ENCODE measurements at regions not wholly inside any gene's neighbourhood (a gene's known extent, or its start where the extent isn't known, plus 50 kb on each side); places are given as distances from the start of the nearest gene placed in this dataset.

DNA sequence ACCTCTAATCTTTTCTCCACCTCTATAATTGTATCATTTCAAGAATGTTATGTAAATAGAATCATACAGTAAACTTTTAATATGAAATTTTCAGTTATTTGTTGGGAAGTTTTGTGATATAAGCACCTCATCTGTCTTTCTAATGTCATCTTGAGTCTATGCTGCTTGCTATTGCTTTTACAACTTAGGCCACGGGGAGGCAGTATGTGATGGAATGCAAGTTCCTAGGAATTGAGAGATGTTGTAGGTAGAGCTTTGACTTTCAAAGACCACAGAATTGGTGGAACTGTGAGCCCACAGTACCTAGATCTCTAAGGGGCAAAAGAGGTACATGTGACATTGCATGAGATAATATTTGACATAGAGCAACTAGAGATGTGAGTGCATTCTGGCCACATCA, 328.3 kb downstream of the MFSD1 start:
- TF ChIP-seq, protein P1, sequence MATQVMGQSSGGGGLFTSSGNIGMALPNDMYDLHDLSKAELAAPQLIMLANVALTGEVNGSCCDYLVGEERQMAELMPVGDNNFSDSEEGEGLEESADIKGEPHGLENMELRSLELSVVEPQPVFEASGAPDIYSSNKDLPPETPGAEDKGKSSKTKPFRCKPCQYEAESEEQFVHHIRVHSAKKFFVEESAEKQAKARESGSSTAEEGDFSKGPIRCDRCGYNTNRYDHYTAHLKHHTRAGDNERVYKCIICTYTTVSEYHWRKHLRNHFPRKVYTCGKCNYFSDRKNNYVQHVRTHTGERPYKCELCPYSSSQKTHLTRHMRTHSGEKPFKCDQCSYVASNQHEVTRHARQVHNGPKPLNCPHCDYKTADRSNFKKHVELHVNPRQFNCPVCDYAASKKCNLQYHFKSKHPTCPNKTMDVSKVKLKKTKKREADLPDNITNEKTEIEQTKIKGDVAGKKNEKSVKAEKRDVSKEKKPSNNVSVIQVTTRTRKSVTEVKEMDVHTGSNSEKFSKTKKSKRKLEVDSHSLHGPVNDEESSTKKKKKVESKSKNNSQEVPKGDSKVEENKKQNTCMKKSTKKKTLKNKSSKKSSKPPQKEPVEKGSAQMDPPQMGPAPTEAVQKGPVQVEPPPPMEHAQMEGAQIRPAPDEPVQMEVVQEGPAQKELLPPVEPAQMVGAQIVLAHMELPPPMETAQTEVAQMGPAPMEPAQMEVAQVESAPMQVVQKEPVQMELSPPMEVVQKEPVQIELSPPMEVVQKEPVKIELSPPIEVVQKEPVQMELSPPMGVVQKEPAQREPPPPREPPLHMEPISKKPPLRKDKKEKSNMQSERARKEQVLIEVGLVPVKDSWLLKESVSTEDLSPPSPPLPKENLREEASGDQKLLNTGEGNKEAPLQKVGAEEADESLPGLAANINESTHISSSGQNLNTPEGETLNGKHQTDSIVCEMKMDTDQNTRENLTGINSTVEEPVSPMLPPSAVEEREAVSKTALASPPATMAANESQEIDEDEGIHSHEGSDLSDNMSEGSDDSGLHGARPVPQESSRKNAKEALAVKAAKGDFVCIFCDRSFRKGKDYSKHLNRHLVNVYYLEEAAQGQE (IDR thresholded peaks at IDR 0.05; ENCODE audit: unreplicated experiment), result no peak
- TF ChIP-seq, protein P2, sequence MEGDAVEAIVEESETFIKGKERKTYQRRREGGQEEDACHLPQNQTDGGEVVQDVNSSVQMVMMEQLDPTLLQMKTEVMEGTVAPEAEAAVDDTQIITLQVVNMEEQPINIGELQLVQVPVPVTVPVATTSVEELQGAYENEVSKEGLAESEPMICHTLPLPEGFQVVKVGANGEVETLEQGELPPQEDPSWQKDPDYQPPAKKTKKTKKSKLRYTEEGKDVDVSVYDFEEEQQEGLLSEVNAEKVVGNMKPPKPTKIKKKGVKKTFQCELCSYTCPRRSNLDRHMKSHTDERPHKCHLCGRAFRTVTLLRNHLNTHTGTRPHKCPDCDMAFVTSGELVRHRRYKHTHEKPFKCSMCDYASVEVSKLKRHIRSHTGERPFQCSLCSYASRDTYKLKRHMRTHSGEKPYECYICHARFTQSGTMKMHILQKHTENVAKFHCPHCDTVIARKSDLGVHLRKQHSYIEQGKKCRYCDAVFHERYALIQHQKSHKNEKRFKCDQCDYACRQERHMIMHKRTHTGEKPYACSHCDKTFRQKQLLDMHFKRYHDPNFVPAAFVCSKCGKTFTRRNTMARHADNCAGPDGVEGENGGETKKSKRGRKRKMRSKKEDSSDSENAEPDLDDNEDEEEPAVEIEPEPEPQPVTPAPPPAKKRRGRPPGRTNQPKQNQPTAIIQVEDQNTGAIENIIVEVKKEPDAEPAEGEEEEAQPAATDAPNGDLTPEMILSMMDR (conservative IDR thresholded peaks at IDR 0.05; ENCODE audit: low read depth in 2 of 2), result peak; percentile 81 to 86
- TF ChIP-seq EZH2 (IDR thresholded peaks at IDR 0.05; ENCODE audit: low read depth, unreplicated experiment), result no peak
- no peak for TF ChIP-seq EZH2phosphoT487 (IDR thresholded peaks at IDR 0.05; ENCODE audit: unreplicated experiment)
- no peak for TF ChIP-seq POLR2AphosphoS5 (IDR thresholded peaks at IDR 0.05; ENCODE audit: low read depth)
- no peak for TF ChIP-seq CREB1 (CRISPR knock-in tag; IDR thresholded peaks at IDR 0.05; ENCODE audit: low read depth)
- TF ChIP-seq NANOG (IDR thresholded peaks at IDR 0.05; ENCODE audit: borderline replicate concordance), result no peak
- TF ChIP-seq, protein P3, sequence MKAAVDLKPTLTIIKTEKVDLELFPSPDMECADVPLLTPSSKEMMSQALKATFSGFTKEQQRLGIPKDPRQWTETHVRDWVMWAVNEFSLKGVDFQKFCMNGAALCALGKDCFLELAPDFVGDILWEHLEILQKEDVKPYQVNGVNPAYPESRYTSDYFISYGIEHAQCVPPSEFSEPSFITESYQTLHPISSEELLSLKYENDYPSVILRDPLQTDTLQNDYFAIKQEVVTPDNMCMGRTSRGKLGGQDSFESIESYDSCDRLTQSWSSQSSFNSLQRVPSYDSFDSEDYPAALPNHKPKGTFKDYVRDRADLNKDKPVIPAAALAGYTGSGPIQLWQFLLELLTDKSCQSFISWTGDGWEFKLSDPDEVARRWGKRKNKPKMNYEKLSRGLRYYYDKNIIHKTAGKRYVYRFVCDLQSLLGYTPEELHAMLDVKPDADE (IDR thresholded peaks at IDR 0.05), result no peak
- no peak for TF ChIP-seq JUNB (IDR thresholded peaks at IDR 0.05; ENCODE audit: unreplicated experiment)
